GM12878 (cell line): ENCODE measurements at regions not wholly inside any gene's neighbourhood (a gene's known extent, or its start where the extent isn't known, plus 50 kb on each side); places are given as distances from the start of the nearest gene placed in this dataset.

Source experiments
- CREB1 ChIP-seq: IDR thresholded peaks from 2 replicates; pipeline ENCODE4 v1.6.1; 2012; ENCODE audit warnings: low read depth, mild to moderate bottlenecking, inconsistent platforms
- EP300 ChIP-seq, 2 experiments: fragments of 150-350 bp in 1 of 2; IDR thresholded peaks; 2 replicates each; pipeline ENCODE4 v1.6.1; 2011 to 2012; ENCODE audit warnings: low read depth in 2 of 2, low read length in 2 of 2, borderline replicate concordance in 1 of 2, improper control_type of control experiment in 1 of 2, inconsistent platforms in 1 of 2; ENCODE audit not compliant: control insufficient read depth in 1 of 2
- PAX8 ChIP-seq: fragments of 450-650 bp; IDR thresholded peaks from 2 replicates; pipeline ENCODE4 v1.6.1; 2017; ENCODE audit warnings: mild to moderate bottlenecking, moderate library complexity
- POLR2A ChIP-seq: IDR thresholded peaks from 2 replicates; pipeline ENCODE4 v1.6.1; 2011; ENCODE audit warnings: low read depth, mild to moderate bottlenecking, low read length
- STAT1 ChIP-seq: fragments of 450-650 bp; conservative IDR thresholded peaks from 2 replicates; pipeline ENCODE4 v1.6.1; 2014; ENCODE audit warnings: antibody characterized with exemption, mild to moderate bottlenecking
- TF ChIP-seq, protein P1 (sequence below), 3 experiments: IDR thresholded peaks in 2 of 3; conservative IDR thresholded peaks in 1 of 3; 2 replicates each; pipeline ENCODE4 v1.5.1; 2011; ENCODE audit warnings: low read depth in 3 of 3, low read length in 3 of 3, mild to moderate bottlenecking in 3 of 3, control low read depth in 2 of 3, moderate library complexity in 2 of 3, inconsistent platforms in 1 of 3, mixed read lengths in 1 of 3; ENCODE audit not compliant: control insufficient read depth in 2 of 3, insufficient read depth in 1 of 3; ENCODE audit errors: extremely low read depth in 1 of 3

DNA sequence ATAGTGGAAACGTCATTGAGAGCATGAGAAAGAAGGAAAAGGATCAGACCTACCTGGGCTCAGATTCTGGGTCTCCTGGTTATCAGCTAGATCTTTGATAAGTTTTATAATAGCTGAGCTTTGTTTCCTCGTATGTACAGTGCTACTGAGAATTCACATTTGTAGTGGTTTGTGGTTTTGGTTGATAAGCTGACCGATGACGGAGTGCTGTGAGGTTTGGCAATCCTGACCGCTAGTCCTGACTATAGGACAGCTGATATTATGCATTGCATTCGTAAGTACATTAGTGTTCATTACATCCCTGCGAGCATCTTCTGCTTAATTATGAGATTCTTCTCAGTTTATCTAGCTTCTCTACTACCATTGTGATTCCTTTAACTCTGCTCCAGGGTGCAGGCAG is 190.7 kb upstream of the SLC27A6 start:
- TF ChIP-seq CREB1 (no peak), PAX8 (no peak), EP300 (IDR thresholded peaks at IDR 0.05; ENCODE audit: borderline replicate concordance in 1 of 2, control insufficient read depth in 1 of 2, low read depth in 2 of 2, low read length in 2 of 2) (no peak), POLR2A (no peak), STAT1 (no peak)
- TF ChIP-seq, protein P1, sequence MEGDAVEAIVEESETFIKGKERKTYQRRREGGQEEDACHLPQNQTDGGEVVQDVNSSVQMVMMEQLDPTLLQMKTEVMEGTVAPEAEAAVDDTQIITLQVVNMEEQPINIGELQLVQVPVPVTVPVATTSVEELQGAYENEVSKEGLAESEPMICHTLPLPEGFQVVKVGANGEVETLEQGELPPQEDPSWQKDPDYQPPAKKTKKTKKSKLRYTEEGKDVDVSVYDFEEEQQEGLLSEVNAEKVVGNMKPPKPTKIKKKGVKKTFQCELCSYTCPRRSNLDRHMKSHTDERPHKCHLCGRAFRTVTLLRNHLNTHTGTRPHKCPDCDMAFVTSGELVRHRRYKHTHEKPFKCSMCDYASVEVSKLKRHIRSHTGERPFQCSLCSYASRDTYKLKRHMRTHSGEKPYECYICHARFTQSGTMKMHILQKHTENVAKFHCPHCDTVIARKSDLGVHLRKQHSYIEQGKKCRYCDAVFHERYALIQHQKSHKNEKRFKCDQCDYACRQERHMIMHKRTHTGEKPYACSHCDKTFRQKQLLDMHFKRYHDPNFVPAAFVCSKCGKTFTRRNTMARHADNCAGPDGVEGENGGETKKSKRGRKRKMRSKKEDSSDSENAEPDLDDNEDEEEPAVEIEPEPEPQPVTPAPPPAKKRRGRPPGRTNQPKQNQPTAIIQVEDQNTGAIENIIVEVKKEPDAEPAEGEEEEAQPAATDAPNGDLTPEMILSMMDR (IDR thresholded peaks at IDR 0.05 in 2 of 3, conservative IDR thresholded peaks at IDR 0.05 in 1 of 3; ENCODE audit: control insufficient read depth in 2 of 3, extremely low read depth in 1 of 3, insufficient read depth in 1 of 3, low read depth in 3 of 3, low read length in 3 of 3), result no peak
